K562 (cell line): ENCODE measurements at regions not wholly inside any gene's neighbourhood (a gene's known extent, or its start where the extent isn't known, plus 50 kb on each side); places are given as distances from the start of the nearest gene placed in this dataset.

Experiments used
- BACH1 ChIP-seq: fragments of 200-800 bp; sonication (Bioruptor generic); IDR thresholded peaks from 2 replicates; pipeline ENCODE4 v1.6.1; 2016; ENCODE audit warnings: missing genetic modification characterization, missing compliant biosample characterization
- CBX8 ChIP-seq: fragments of 200-600 bp; sonication (generic); IDR thresholded peaks from 2 replicates; pipeline ENCODE4 v1.6.1; 2012; ENCODE audit warnings: borderline replicate concordance, mixed run types, low read depth, mild to moderate bottlenecking, moderate library complexity, mixed read lengths, low read length, control low read depth, inconsistent platforms; ENCODE audit not compliant: poor library complexity, severe bottlenecking; ENCODE audit errors: extremely low read depth
- CLOCK ChIP-seq: fragments of 250-450 bp; sonication (Bioruptor Pico); IDR thresholded peaks from 2 replicates; pipeline ENCODE4 v1.4.0; 2020; ENCODE audit warnings: mild to moderate bottlenecking, moderate library complexity, borderline replicate concordance
- DNMT1 ChIP-seq: fragments of 450-650 bp; IDR thresholded peaks from 2 replicates; pipeline ENCODE4 v1.6.1; 2016; ENCODE audit warnings: antibody characterized with exemption, mild to moderate bottlenecking
- DPF2 ChIP-seq: fragments of 450-650 bp; IDR thresholded peaks from 2 replicates; pipeline ENCODE4 v1.6.1; 2016
- GABPB2 ChIP-seq: fragments of 250-450 bp; sonication (Bioruptor Pico); conservative IDR thresholded peaks from 2 replicates; pipeline ENCODE4 v1.5.1; 2021; ENCODE audit warnings: mild to moderate bottlenecking
- GATA2 ChIP-seq: sonication (generic); formaldehyde crosslinking; IDR thresholded peaks from 2 replicates; pipeline ENCODE4 v1.4.0; 2020; ENCODE audit warnings: mild to moderate bottlenecking, missing genetic modification reagents
- HLTF ChIP-seq: fragments of 450-650 bp; IDR thresholded peaks from 2 replicates; pipeline ENCODE4 v1.6.1; 2016
- HMG20A ChIP-seq: fragments of 450-650 bp; formaldehyde crosslinking; conservative IDR thresholded peaks from 2 replicates; pipeline ENCODE4 v1.4.0; 2020; ENCODE audit warnings: mild to moderate bottlenecking, mixed read lengths
- ID3 ChIP-seq, 2 experiments: fragments of 250-450 bp in 1 of 2; fragments of 450-650 bp in 1 of 2; sonication (Bioruptor Pico) in 1 of 2; IDR thresholded peaks; 2 replicates each; pipeline versions ENCODE4 v1.6.1 to v1.8.0; 2016 to 2021; ENCODE audit warnings: mild to moderate bottlenecking in 2 of 2, moderate library complexity in 2 of 2, missing compliant biosample characterization in 1 of 2, missing genetic modification characterization in 1 of 2
- LCOR ChIP-seq: sonication (generic); formaldehyde crosslinking; IDR thresholded peaks from 2 replicates; pipeline ENCODE4 v1.8.0; 2022; ENCODE audit warnings: mild to moderate bottlenecking, missing genetic modification reagents
- MAFF ChIP-seq: IDR thresholded peaks from 2 replicates; pipeline ENCODE4 v1.6.1; 2012; ENCODE audit warnings: low read length, improper control_type of control experiment
- MEF2D ChIP-seq: conservative IDR thresholded peaks from 2 replicates; pipeline ENCODE4 v1.6.1; 2016; ENCODE audit warnings: low read depth, missing genetic modification characterization, missing compliant biosample characterization
- PCBP1 ChIP-seq: fragments of 200-400 bp; formaldehyde crosslinking; IDR thresholded peaks from 2 replicates; pipeline ENCODE4 v1.6.1; 2018; ENCODE audit warnings: mild to moderate bottlenecking, low read depth, low read length; ENCODE audit not compliant: poor library complexity, severe bottlenecking
- PTBP1 ChIP-seq: fragments of 200-400 bp; formaldehyde crosslinking; IDR thresholded peaks from 2 replicates; pipeline ENCODE4 v1.6.1; 2017; ENCODE audit warnings: low read depth, low read length
- PTTG1 ChIP-seq: fragments of 450-650 bp; IDR thresholded peaks from 2 replicates; pipeline ENCODE4 v1.6.1; 2016; ENCODE audit warnings: low read depth, mild to moderate bottlenecking, missing genetic modification characterization, missing compliant biosample characterization
- RBM15 ChIP-seq: fragments of 200-400 bp; formaldehyde crosslinking; IDR thresholded peaks from 2 replicates; pipeline ENCODE4 v1.6.1; 2018; ENCODE audit warnings: mild to moderate bottlenecking, low read length, moderate library complexity; ENCODE audit not compliant: insufficient read depth
- SETDB1 ChIP-seq: IDR thresholded peaks from one replicate; pipeline ENCODE4 v1.6.1; 2012; ENCODE audit warnings: low read length, control low read depth, inconsistent platforms
- STAT5A ChIP-seq: IDR thresholded peaks from 2 replicates; pipeline ENCODE4 v1.6.1; 2012; ENCODE audit warnings: low read length, inconsistent platforms, borderline replicate concordance
- TCF7 ChIP-seq: sonication (generic); IDR thresholded peaks from 2 replicates; pipeline ENCODE4 v1.6.1; 2016; ENCODE audit warnings: antibody characterized with exemption, borderline replicate concordance
- TRIM25 ChIP-seq: fragments of 450-650 bp; IDR thresholded peaks from 2 replicates; pipeline ENCODE4 v1.7.0; 2016; ENCODE audit warnings: borderline replicate concordance
- ZNF121 ChIP-seq: sonication (generic); formaldehyde crosslinking; conservative IDR thresholded peaks from 2 replicates; pipeline ENCODE4 v1.8.0; 2022; ENCODE audit warnings: missing genetic modification reagents
- ZNF280B ChIP-seq: fragments of 250-450 bp; sonication (Bioruptor Pico); IDR thresholded peaks from 2 replicates; pipeline ENCODE4 v1.5.1; 2021; ENCODE audit warnings: mild to moderate bottlenecking
- ZNF79 ChIP-seq: fragments of 250-450 bp; sonication (Bioruptor Pico); IDR thresholded peaks from 2 replicates; pipeline ENCODE4 v1.4.0; 2020; ENCODE audit warnings: low read depth, mild to moderate bottlenecking, moderate library complexity
- ZZZ3 ChIP-seq: fragments of 450-650 bp; IDR thresholded peaks from 2 replicates; pipeline ENCODE4 v1.6.1; 2016; ENCODE audit warnings: antibody characterized with exemption, mild to moderate bottlenecking, moderate library complexity

GRCh38 chr4:10183462-10183861 lies 66.9 kb upstream of the WDR1 start (continued):
- TF ChIP-seq ID3 (CRISPR knock-in tag; IDR thresholded peaks at IDR 0.05), result no peak
- peak; percentile 86 for TF ChIP-seq ID3 (tag; IDR thresholded peaks at IDR 0.05)
- peak; percentile 21; the same call in 1 of the 2 replicates for TF ChIP-seq ZNF280B (CRISPR knock-in tag)
- TF ChIP-seq DNMT1, result no peak
- TF ChIP-seq HLTF, result no peak
- TF ChIP-seq RBM15, result no peak
- no peak for TF ChIP-seq STAT5A
- no peak for TF ChIP-seq PTBP1
- TF ChIP-seq TCF7, result no peak
- TF ChIP-seq TRIM25, result no peak
- peak; percentile 73 for TF ChIP-seq MEF2D
- TF ChIP-seq PTTG1 (tag), result peak; percentile 79; the same call in 1 of the 2 replicates
- TF ChIP-seq SETDB1, result no peak
- TF ChIP-seq BACH1 (tag), result peak; percentile 65; the same call in 1 of the 2 replicates
- TF ChIP-seq GABPB2, result no peak
- no peak for TF ChIP-seq DPF2
- no peak for TF ChIP-seq ZZZ3
- TF ChIP-seq GATA2 (CRISPR knock-in tag), result 0 out of 2 replicates have a peak, but pooled peaks have one; percentile 10
- no peak for TF ChIP-seq CLOCK
- TF ChIP-seq LCOR, result no peak
- no peak for TF ChIP-seq CBX8
- no peak for TF ChIP-seq PCBP1
- TF ChIP-seq HMG20A (CRISPR knock-in tag), result no peak
- peak; percentile 90 for TF ChIP-seq ZNF79
- TF ChIP-seq MAFF, result no peak
- TF ChIP-seq ZNF121, result no peak
